ENCODE measurements at regions not wholly inside any gene's neighbourhood (a gene's known extent, or its start where the extent isn't known, plus 50 kb on each side); places are given as distances from the start of the nearest gene placed in this dataset.
"Not testable (repeated sequence)": the region's sequence is repeated elsewhere in the genome, so short reads cannot be mapped to it uniquely, and the experiment has no call there.

- DNase-seq (ENCODE audit: low read depth in 2 of 2), result no peak
Observed at GRCh38 chr2:58377181-58377580, 136.1 kb upstream of the FANCL start.

- DNase-seq (ENCODE audit: low read depth in 2 of 2), result no peak
Observed at GRCh38 chr2:58376592-58376991, 135.5 kb upstream of the FANCL start.

- no peak for DNase-seq (ENCODE audit: low read depth in 2 of 2)
Observed at GRCh38 chr2:58369594-58369993, 128.5 kb upstream of the FANCL start.

DNA sequence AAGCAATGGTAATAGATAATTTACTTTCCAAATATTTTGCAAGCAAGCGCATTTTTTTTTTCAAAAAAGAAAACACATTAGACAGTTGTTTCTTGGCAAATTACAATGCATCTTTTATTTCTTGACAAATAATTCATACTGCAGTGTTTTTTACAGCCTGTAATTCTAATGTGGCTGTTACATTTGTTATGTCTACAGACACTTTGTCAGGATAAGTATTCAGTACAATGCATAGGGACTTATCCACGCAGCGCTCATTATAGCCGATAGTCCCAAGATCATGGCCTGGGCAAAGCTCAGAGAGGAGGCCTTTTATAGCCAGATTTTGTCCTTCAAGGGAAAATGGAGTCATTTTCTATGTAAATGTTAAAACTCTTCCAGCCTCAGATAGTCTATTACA is 123.0 kb upstream of the FANCL start:
- no peak for DNase-seq (ENCODE audit: low read depth in 2 of 2)

GRCh38 chr2:58358026-58358425 is 116.9 kb upstream of the FANCL start:
- no peak for DNase-seq (ENCODE audit: low read depth in 2 of 2)

DNA sequence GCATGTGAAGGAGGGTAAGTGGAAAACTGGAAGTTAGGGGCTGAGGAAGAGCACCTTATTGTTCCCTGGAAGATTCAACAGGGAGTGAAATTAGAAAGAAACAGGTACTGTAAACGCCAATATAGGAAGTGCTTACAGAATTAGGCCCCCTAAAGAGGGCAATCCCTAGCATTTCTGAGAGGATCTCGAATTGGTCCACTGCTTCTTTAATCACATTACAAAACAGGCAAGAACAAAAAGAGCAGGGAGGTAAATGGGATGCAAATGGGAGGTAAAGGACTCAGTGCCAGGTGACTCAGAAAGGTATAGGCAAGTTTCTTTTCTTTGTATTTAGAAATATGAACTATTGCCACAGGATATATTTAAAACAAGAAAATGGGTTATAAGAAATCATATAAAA is 116.4 kb upstream of the FANCL start:
- no peak for DNase-seq (ENCODE audit: low read depth in 2 of 2)

DNA sequence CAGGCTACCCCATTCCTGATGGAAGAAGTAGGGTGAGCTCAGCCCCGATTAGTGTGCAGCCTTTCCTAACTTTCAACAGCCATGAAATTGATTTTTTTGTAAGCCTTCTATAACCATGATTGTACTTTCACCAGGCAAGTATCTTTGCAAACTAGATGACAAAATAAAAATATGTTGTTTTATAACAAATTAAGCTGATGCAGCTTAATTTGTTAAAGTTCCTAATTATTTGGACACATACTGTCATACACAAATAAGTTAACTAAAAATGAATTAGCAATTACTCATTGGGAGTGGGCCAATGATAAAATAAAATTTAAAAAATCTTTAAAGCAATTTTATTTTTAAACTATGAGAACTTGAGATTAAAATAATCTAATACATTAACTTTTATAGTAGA is 113.1 kb upstream of the FANCL start:
- no peak for DNase-seq (ENCODE audit: low read depth in 2 of 2)

DNA sequence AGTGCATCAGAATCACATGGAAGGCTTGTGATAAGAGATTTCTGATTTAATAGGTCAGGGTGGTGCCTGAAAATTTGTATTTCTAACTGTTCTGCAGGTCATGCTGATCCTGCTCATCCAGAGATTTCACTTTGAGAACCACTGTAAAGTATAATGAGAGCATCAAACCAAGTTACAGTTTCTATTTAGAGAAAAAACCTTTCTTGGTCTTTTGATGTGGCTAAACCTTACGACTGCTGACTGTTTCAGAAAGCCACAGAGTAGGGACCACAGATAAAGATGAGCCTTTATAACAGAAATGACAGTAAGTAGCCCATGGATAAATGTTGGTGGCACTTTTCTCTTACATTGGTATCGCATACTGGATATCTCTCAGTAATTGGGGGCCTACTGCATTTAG is 109.4 kb upstream of the FANCL start:
- DNase-seq (ENCODE audit: low read depth in 2 of 2), result no peak

GRCh38 chr2:58347810-58348209 is 106.7 kb upstream of the FANCL start:
- no peak for DNase-seq (ENCODE audit: low read depth in 2 of 2)

- no peak for DNase-seq (ENCODE audit: low read depth in 2 of 2)
Observed at GRCh38 chr2:58341047-58341446, 99.9 kb upstream of the FANCL start.

- DNase-seq (ENCODE audit: low read depth in 2 of 2), result no peak
Observed at GRCh38 chr2:58339548-58340243, 98.6 kb upstream of the FANCL start.

GRCh38 chr2:58336416-58336815 is 95.3 kb upstream of the FANCL start:
- no peak for DNase-seq (ENCODE audit: low read depth in 2 of 2)

DNA sequence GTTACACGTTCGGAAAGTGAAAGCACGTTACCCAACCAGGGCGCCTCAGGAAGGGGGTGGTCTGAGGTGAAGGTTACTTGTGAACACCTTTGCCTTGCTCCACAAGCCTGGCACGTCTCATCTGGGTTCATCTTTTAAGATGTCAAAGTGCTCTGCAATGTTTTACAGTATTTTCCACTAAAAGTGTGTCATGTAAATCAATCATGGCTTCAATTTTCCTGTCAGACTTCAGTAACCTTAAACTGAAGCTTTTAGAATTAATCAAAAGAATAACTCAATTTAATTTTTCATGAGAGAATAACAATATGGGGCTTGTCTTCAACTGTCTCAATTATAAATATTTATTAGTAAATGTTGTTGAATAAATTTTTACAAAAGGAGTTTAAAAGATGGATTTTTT is 93.3 kb upstream of the FANCL start:
- no peak for DNase-seq (ENCODE audit: low read depth in 2 of 2)

DNA sequence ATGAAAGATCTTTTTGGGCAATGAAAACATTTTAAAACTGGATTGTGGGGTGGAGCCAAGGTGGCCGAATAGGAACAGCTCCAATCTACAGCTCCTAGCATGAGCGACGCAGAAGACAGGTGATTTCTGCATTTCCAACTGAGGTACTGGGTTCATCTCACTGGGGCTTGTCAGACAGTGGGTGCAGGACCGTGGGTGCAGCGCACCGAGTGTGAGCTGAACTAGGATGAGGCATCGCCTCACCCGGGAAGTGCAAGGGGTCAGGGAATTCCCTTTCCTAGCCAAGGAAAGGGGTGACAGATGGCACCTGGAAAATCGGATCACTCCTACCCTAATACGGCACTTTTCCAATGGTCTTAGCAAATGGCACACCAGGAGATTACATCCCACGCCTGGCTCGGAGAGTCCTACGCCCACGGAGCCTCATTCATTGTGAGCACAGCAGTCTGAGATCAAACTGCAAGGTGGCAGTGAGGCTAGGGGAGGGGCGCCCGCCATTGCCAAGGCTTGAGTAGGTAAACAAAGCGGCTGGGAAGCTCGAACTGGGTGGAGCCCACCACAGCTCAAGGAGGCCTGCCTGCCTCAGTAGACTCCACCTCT is 84.3 kb upstream of the FANCL start:
- not testable (repeated sequence) for DNase-seq (ENCODE audit: low read depth in 2 of 2)

- no peak for DNase-seq (ENCODE audit: low read depth in 2 of 2)
Observed at GRCh38 chr2:58319481-58319880, 78.4 kb upstream of the FANCL start.

DNA sequence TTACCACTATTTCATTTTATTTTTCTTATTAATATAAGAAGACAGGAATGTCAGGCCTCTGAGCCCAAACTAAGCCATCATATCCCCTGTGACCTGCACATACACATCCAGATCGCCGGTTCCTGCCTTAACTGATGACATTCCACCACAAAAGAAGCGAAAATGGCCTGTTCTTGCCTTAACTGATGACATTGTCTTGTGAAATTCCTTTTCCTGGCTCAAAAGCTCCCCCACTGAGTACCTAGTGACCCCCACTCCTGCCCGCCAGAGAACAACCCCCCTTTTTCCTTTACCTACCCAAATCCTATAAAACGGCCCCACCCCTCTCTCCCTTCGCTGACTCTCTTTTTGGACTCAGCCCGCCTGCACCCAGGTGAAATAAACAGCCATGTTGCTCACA is 77.8 kb upstream of the FANCL start:
- not testable (repeated sequence) for DNase-seq (ENCODE audit: low read depth in 2 of 2)

DNA sequence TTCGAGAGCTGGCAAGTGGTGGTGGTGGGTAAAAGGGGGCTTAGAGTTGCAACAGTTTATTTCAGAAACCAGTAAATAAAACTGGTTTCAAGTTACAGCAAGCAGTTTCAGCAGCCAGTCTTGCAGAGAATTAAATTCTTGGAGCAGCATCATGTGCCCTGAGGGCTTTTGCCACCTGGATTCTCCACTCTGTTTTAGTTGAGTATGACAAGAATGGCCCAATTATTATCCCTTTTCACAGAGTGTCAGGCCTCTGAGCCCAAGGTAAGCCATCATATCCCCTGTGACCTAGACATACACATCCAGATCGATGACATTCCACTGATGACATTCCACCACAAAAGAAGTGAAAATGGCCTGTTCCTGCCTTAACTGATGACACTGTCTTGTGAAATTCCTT is 72.8 kb upstream of the FANCL start:
- DNase-seq (ENCODE audit: low read depth in 2 of 2), result no peak

- DNase-seq (ENCODE audit: low read depth in 2 of 2), result no peak
Observed at GRCh38 chr2:58308435-58308834, 67.3 kb upstream of the FANCL start.

DNA sequence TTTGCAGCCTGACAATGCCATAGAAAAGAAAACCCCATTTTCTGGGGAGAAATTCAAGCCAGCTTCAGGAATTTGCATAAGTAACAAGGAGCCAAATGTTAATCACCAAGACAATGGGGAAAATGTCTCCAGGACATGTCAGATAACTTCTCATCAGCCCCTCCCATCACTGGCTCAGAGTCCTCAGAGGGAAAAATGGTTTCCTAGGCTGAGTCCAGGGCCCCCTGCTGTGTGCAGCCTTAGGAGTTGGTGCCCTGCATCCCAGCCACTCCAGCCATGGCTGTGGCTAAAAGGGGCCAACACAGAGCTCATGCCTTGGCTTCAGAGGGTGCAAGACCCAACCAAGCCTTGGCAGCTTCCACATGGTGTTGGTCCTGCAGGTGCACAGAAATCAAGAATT is 63.7 kb upstream of the FANCL start:
- DNase-seq (ENCODE audit: low read depth in 2 of 2), result no peak

DNA sequence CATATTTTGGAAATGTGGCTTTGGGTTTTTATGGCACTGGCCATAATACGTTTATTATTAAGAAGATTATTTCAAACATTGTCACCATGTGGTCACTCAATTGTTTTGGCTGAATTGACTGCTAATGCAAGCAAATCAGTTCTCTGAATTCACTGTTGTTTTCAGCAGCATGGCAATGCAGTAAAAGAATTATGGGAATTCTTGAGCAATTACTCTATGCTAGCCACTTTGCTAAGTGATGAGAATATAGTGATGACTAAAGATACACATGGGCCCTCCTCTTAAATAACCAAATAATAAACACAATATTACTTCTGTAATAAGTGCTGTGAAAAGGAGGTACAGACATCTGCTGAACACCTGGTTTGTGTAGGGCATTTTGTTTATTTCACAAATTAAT is 58.0 kb upstream of the FANCL start:
- DNase-seq (ENCODE audit: low read depth in 2 of 2), result no peak

DNA sequence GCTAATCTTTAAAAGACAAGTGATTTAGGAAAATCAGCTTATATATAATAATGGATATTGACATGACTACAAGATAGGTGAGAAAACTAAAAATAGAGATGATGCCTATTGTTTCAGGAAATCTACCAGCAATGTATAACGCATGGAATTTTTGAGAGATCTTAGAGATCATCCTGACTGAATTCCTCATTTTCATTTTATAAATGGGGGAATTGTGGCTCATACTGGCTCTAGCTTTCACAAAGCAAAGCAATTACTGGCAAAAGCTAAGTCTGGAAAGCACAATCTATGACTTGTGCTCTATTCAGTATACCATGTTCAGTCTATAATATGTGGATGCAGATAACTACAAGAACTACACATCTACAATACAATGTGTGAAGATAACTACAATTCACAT is 51.9 kb upstream of the FANCL start:
- no peak for DNase-seq (ENCODE audit: low read depth in 2 of 2)

DNA sequence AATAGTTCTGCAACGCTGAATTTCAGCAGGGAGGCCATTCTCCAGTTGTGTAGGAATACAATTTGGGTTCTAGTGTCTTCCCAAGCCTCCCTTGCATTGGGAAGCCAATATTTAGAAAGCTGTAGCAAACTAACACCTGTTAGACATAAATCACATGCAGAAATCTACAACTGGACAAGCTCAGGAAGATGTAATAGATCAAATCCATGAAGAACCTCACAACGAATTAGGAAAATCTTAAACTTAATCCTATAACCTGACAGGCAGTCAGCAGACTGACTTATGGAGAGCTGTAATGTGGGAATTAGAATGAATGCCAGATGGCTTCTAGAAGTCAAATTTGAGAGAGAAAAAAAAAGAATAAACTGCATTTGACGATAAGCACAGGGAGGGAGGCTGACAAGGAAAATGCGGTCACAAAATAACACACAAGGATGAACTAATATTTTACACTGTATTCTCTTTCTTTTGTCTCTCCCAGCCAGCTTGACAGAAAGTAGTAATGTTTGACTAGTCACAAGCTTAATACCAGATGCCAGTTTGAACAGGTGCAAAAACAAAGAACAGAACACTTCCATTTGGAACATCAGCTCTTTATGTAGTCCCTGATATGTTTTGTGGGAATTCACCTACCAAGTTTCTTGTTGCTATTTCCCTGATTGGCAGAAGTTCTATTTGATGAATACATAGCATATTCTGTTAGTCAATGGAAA is 50.8 kb upstream of the FANCL start:
- DNase-seq (ENCODE audit: low read depth in 2 of 2), result no peak

Measured in stimulated activated CD8-positive, alpha-beta memory T cell treated with anti-CD3 and anti-CD28 coated beads, Interleukin-15, amount 100 ng/mL, for 4 hours (primary cell).